HepG2 (cell line): ENCODE measurements at regions not wholly inside any gene's neighbourhood (a gene's known extent, or its start where the extent isn't known, plus 50 kb on each side); places are given as distances from the start of the nearest gene placed in this dataset.

Experiments used
- ATAC-seq: fragments of 200-7000 bp; cut with Tn5 transposase; 3 replicates; pipeline ENCODE4 v1.9.1; 2020; ENCODE audit warnings: mild to moderate bottlenecking, moderate library complexity
- BruUV-seq: library from RNA; stranded (reverse); fragments of 400-500 nt; replicated peaks from 2 replicates; lab custom pipeline; 2021; lab: Mats Ljungman, UMichigan
- CTCF ChIA-PET: fragments of 300-600 bp; formaldehyde crosslinking; extraction: SDS; loops from one replicate; lab custom pipeline; 2021; ENCODE audit warnings: low total read pairs, inconsistent platforms, low intra/inter-chr PET ratio; lab: Yijun Ruan, JAX
- POLR2A ChIA-PET: fragments of 350-600 bp; sonication (Branson Sonifier 250); formaldehyde crosslinking; loops from one replicate; lab custom pipeline; 2020; ENCODE audit warnings: antibody characterized with exemption, inconsistent platforms; lab: Yijun Ruan, JAX
- DNase-seq: peaks from one replicate; pipeline ENCODE4 v3.0.0-alpha.2; 2015; ENCODE audit warnings: low spot score
- FAIRE-seq: peaks from 3 replicates; lab custom pipeline; 2011; peaks lifted over from hg19 to GRCh38; lab: Jason Lieb, UNC
- H2AFZ ChIP-seq: one replicate; pipeline ENCODE4 v1.6.1; 2011; ENCODE audit warnings: low read length, inconsistent platforms
- H3K27ac ChIP-seq: fragments of 300-600 bp; 3 replicates; pipeline ENCODE4 v1.8.0; 2011; ENCODE audit warnings: mixed run types, mild to moderate bottlenecking, mixed read lengths, low read length, inconsistent platforms; ENCODE audit not compliant: insufficient read depth; ENCODE audit errors: extremely low read length
- H3K27me3 ChIP-seq, 2 experiments: fragments of 200-600 bp in 1 of 2; 2 replicates in 1 of 2; 3 replicates in 1 of 2; pipeline versions ENCODE4 v1.6.0 to v1.8.0; 2011; ENCODE audit warnings: low read length in 2 of 2, mild to moderate bottlenecking in 2 of 2, moderate library complexity in 2 of 2, inconsistent platforms in 1 of 2; ENCODE audit not compliant: insufficient read depth in 2 of 2, control insufficient read depth in 1 of 2
- H3K36me3 ChIP-seq, 2 experiments: fragments of 200-600 bp in 1 of 2; replicated peaks in 1 of 2; 2 replicates in 1 of 2; 3 replicates in 1 of 2; pipeline versions ENCODE4 v1.5.1 to v1.8.0; 2011; ENCODE audit warnings: low read length in 2 of 2, inconsistent platforms in 1 of 2; ENCODE audit not compliant: insufficient read depth in 2 of 2, control insufficient read depth in 1 of 2
- H3K4me1 ChIP-seq: 2 replicates; pipeline ENCODE4 v1.5.1; 2012; ENCODE audit warnings: low read length, inconsistent platforms; ENCODE audit not compliant: insufficient read depth
- H3K4me2 ChIP-seq: 2 replicates; pipeline ENCODE4 v1.6.0; 2011; ENCODE audit warnings: low read depth, low read length, inconsistent platforms
- H3K4me3 ChIP-seq, 3 experiments: fragments of 200-600 bp in 1 of 3; sonication (generic), shearing (Covaris generic) in 1 of 3; replicated peaks in 1 of 3; 2 replicates each; pipeline ENCODE4 v1.5.1; 2011 to 2016; ENCODE audit warnings: low read length in 3 of 3, inconsistent platforms in 2 of 3, low read depth in 2 of 3, mild to moderate bottlenecking in 2 of 3, control low read depth in 1 of 3, mixed read lengths in 1 of 3; ENCODE audit not compliant: insufficient read depth in 1 of 3
- H3K79me2 ChIP-seq: one replicate; pipeline ENCODE4 v1.6.1; 2011; ENCODE audit warnings: low read length, inconsistent platforms; ENCODE audit not compliant: insufficient read depth
- H3K9ac ChIP-seq: 2 replicates; pipeline ENCODE4 v1.6.0; 2011; ENCODE audit warnings: mild to moderate bottlenecking, low read depth, low read length, inconsistent platforms; ENCODE audit not compliant: insufficient read depth
- H3K9me3 ChIP-seq: 2 replicates; pipeline ENCODE4 v1.5.1; 2012; ENCODE audit warnings: mild to moderate bottlenecking, low read length
- H4K20me1 ChIP-seq: 2 replicates; pipeline ENCODE4 v1.6.0; 2011; ENCODE audit warnings: inconsistent platforms, mild to moderate bottlenecking, low read length, moderate library complexity; ENCODE audit not compliant: insufficient read depth
- ARNT ChIP-seq: fragments of 450-650 bp; IDR thresholded peaks from 2 replicates; pipeline ENCODE4 v1.6.1; 2017
- MZF1 ChIP-seq: sonication (generic); formaldehyde crosslinking; IDR thresholded peaks from 2 replicates; pipeline ENCODE4 v1.8.1; 2023; ENCODE audit warnings: mild to moderate bottlenecking, missing genetic modification reagents, borderline replicate concordance
- RARG ChIP-seq: sonication (generic); formaldehyde crosslinking; IDR thresholded peaks from 2 replicates; pipeline ENCODE4 v1.4.0; 2020; ENCODE audit warnings: low read depth, mild to moderate bottlenecking, missing genetic modification reagents
- SNAI1 ChIP-seq: sonication (generic); formaldehyde crosslinking; IDR thresholded peaks from 2 replicates; pipeline ENCODE4 v1.5.0; 2020; ENCODE audit warnings: mild to moderate bottlenecking, missing genetic modification reagents, borderline replicate concordance
- SNAPC5 ChIP-seq: sonication (generic); formaldehyde crosslinking; IDR thresholded peaks from 2 replicates; pipeline ENCODE4 v1.8.1; 2023; ENCODE audit warnings: mild to moderate bottlenecking, missing genetic modification reagents, borderline replicate concordance
- SSRP1 ChIP-seq: IDR thresholded peaks from 2 replicates; pipeline ENCODE4 v1.6.1; 2016; ENCODE audit warnings: control low read depth
- ZBTB3 ChIP-seq: sonication (generic); formaldehyde crosslinking; IDR thresholded peaks from 2 replicates; pipeline ENCODE4 v1.4.0; 2020; ENCODE audit warnings: low read depth, mild to moderate bottlenecking, moderate library complexity, missing genetic modification reagents, borderline replicate concordance
- ZFY ChIP-seq: sonication (generic); formaldehyde crosslinking; IDR thresholded peaks from 2 replicates; pipeline ENCODE4 v1.4.0; 2020; ENCODE audit warnings: missing genetic modification reagents
- ZNF431 ChIP-seq: sonication (generic); formaldehyde crosslinking; IDR thresholded peaks from 2 replicates; pipeline ENCODE4 v1.9.0; 2022; ENCODE audit warnings: missing genetic modification reagents, low read depth, mild to moderate bottlenecking, borderline replicate concordance
- ZNF605 ChIP-seq: sonication (generic); formaldehyde crosslinking; IDR thresholded peaks from 2 replicates; pipeline ENCODE4 v1.8.0; 2022; ENCODE audit warnings: mild to moderate bottlenecking, missing genetic modification reagents
- ZNF615 ChIP-seq: sonication (generic); formaldehyde crosslinking; IDR thresholded peaks from 2 replicates; pipeline ENCODE4 v1.5.0; 2020; ENCODE audit warnings: mild to moderate bottlenecking, missing genetic modification reagents, borderline replicate concordance
- WGBS: methylation state at CpG from one replicate; pipeline ENCODE4 v1.1.6; 2017; ENCODE audit warnings: low lambda C conversion rate; 5-methylcytosine and 5-hydroxymethylcytosine counted together
- in situ Hi-C: cut with HindIII; loops from 2 replicates; pipeline ENCODE4 v1.10.0; 2017; ENCODE audit warnings: low pct_unique_long_range_greater_than_20kb; ENCODE audit not compliant: extremely low pct_ligation_motif_present
- intact Hi-C: fragments of 100-400 bp; cut with micrococcal nuclease; formaldehyde crosslinking; loops from one replicate; pipeline ENCODE4 v1.10.0; 2022; ENCODE audit not compliant: unreplicated experiment
- TF ChIP-seq, protein P1 (sequence below): sonication (generic); formaldehyde crosslinking; IDR thresholded peaks from 2 replicates; pipeline ENCODE4 v1.9.0; 2021; ENCODE audit warnings: missing genetic modification reagents, mild to moderate bottlenecking, borderline replicate concordance
- TF ChIP-seq, protein P2 (sequence below): sonication (generic); formaldehyde crosslinking; IDR thresholded peaks from 2 replicates; pipeline ENCODE4 v1.9.0; 2021; ENCODE audit warnings: missing genetic modification reagents, borderline replicate concordance
- TF ChIP-seq, protein P3 (sequence below): IDR thresholded peaks from 2 replicates; pipeline ENCODE4 v1.6.1; 2016; ENCODE audit warnings: missing compliant biosample characterization, missing genetic modification reagents, borderline replicate concordance
- TF ChIP-seq, protein P4 (sequence below): IDR thresholded peaks from 2 replicates; pipeline ENCODE4 v1.6.1; 2016; ENCODE audit warnings: missing genetic modification reagents, missing compliant biosample characterization

- WGBS, result 51% methylated on average over 2 of the region's 2 CpGs
- FAIRE-seq (no peak), DNase-seq (no peak), ATAC-seq (no peak)
- H2AFZ ChIP-seq, result no peak overlapping the region
- ChIA-PET POLR2A (no interaction called here), CTCF (no interaction called here)
- in situ Hi-C loops (no loop called here), intact Hi-C loops (no loop called here)
- TF ChIP-seq RARG (CRISPR knock-in tag) (no peak), ZBTB3 (CRISPR knock-in tag) (no peak), ZNF615 (CRISPR knock-in tag) (no peak), SNAI1 (CRISPR knock-in tag) (no peak), SSRP1 (CRISPR knock-in tag) (no peak), ZNF605 (CRISPR knock-in tag) (no peak), ZNF431 (CRISPR knock-in tag) (no peak), SNAPC5 (CRISPR knock-in tag) (no peak), ZFY (CRISPR knock-in tag) (no peak), MZF1 (CRISPR knock-in tag) (no peak), ARNT (no peak)
- TF ChIP-seq, protein P1, sequence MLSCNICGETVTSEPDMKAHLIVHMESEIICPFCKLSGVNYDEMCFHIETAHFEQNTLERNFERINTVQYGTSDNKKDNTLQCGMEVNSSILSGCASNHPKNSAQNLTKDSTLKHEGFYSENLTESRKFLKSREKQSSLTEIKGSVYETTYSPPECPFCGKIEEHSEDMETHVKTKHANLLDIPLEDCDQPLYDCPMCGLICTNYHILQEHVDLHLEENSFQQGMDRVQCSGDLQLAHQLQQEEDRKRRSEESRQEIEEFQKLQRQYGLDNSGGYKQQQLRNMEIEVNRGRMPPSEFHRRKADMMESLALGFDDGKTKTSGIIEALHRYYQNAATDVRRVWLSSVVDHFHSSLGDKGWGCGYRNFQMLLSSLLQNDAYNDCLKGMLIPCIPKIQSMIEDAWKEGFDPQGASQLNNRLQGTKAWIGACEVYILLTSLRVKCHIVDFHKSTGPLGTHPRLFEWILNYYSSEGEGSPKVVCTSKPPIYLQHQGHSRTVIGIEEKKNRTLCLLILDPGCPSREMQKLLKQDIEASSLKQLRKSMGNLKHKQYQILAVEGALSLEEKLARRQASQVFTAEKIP, result no peak
- TF ChIP-seq, protein P2, sequence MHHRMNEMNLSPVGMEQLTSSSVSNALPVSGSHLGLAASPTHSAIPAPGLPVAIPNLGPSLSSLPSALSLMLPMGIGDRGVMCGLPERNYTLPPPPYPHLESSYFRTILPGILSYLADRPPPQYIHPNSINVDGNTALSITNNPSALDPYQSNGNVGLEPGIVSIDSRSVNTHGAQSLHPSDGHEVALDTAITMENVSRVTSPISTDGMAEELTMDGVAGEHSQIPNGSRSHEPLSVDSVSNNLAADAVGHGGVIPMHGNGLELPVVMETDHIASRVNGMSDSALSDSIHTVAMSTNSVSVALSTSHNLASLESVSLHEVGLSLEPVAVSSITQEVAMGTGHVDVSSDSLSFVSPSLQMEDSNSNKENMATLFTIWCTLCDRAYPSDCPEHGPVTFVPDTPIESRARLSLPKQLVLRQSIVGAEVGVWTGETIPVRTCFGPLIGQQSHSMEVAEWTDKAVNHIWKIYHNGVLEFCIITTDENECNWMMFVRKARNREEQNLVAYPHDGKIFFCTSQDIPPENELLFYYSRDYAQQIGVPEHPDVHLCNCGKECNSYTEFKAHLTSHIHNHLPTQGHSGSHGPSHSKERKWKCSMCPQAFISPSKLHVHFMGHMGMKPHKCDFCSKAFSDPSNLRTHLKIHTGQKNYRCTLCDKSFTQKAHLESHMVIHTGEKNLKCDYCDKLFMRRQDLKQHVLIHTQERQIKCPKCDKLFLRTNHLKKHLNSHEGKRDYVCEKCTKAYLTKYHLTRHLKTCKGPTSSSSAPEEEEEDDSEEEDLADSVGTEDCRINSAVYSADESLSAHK, result no peak
- TF ChIP-seq, protein P3, sequence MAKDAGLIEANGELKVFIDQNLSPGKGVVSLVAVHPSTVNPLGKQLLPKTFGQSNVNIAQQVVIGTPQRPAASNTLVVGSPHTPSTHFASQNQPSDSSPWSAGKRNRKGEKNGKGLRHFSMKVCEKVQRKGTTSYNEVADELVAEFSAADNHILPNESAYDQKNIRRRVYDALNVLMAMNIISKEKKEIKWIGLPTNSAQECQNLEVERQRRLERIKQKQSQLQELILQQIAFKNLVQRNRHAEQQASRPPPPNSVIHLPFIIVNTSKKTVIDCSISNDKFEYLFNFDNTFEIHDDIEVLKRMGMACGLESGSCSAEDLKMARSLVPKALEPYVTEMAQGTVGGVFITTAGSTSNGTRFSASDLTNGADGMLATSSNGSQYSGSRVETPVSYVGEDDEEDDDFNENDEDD, result no peak
- TF ChIP-seq, protein P4, sequence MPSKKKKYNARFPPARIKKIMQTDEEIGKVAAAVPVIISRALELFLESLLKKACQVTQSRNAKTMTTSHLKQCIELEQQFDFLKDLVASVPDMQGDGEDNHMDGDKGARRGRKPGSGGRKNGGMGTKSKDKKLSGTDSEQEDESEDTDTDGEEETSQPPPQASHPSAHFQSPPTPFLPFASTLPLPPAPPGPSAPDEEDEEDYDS, result no peak
- no peaks in the 10 kb centered on the region for H4K20me1 ChIP-seq
- H3K27me3 ChIP-seq, result no peaks in the 10 kb centered on the region
- no peaks in the 10 kb centered on the region for H3K4me1 ChIP-seq
- H3K79me2 ChIP-seq, result no peaks in the 10 kb centered on the region
- H3K36me3 ChIP-seq, result no peaks in the 10 kb centered on the region
- no peak overlapping the region for H3K27ac ChIP-seq
- no peak overlapping the region for H3K9ac ChIP-seq
- H3K4me3 ChIP-seq, result no peak overlapping the region
- no peaks in the 10 kb centered on the region for H3K9me3 ChIP-seq
- no peak overlapping the region for H3K4me2 ChIP-seq
- BruUV-seq, result no TSS peak
These were observed 844.0 kb downstream of the BRINP3 start for GRCh38 chr1:189633658-189634057.
